ENCODE measurements at regions not wholly inside any gene's neighbourhood (a gene's known extent, or its start where the extent isn't known, plus 50 kb on each side); places are given as distances from the start of the nearest gene placed in this dataset.

- CTCF ChIA-PET = no interaction called here
- BruUV-seq (replicated peaks) = no TSS peak
Measured at GRCh38 chrX:20388594-20388993, 121.9 kb upstream of the RPS6KA3 start.

GRCh38 chrX:20383477-20383876 is 116.8 kb upstream of the RPS6KA3 start:
- no peak overlapping the region for H3K4me3 Mint-ChIP-seq (ENCODE audit: low read depth, unreplicated experiment)
- peaks cover 2% of the 10 kb centered on the region for H3K36me3 Mint-ChIP-seq (ENCODE audit: insufficient read depth, unreplicated experiment)
- CTCF ChIA-PET = interaction anchor here (1.0 kb wide), 1 partner anchor 21 kb away, joined by 3 read pairs; no protein-coding TSS in a partner anchor
- no peak for TF ChIP-seq CTCF (IDR thresholded peaks at IDR 0.05; ENCODE audit: unreplicated experiment)
- H3K4me1 Mint-ChIP-seq (ENCODE audit: low read depth, unreplicated experiment) = peaks cover 35% of the 10 kb centered on the region
- no peak overlapping the region for H3K27ac Mint-ChIP-seq (ENCODE audit: unreplicated experiment)
- no TSS peak for BruUV-seq (replicated peaks)
- H3K27me3 Mint-ChIP-seq (ENCODE audit: unreplicated experiment) = no peaks in the 10 kb centered on the region
- intact Hi-C loops (cut with micrococcal nuclease; ENCODE audit: unreplicated experiment) = loop anchor here (5.0 kb wide), 1 partner anchor 59 kb away; no protein-coding TSS in a partner anchor
- no peaks in the 10 kb centered on the region for H3K9me3 Mint-ChIP-seq (ENCODE audit: low read depth, unreplicated experiment)
- DNase-seq = no peak

More at GRCh38 chrX:20388594-20388993, 121.9 kb upstream of the RPS6KA3 start:
- TF ChIP-seq CTCF (IDR thresholded peaks at IDR 0.05; ENCODE audit: unreplicated experiment) = no peak
- H3K27me3 Mint-ChIP-seq (ENCODE audit: unreplicated experiment) = no peaks in the 10 kb centered on the region
- H3K36me3 Mint-ChIP-seq (ENCODE audit: insufficient read depth, unreplicated experiment) = no peaks in the 10 kb centered on the region
- intact Hi-C loops (cut with micrococcal nuclease; ENCODE audit: unreplicated experiment) = no loop called here
- no peak for DNase-seq
- no peak overlapping the region for H3K4me3 Mint-ChIP-seq (ENCODE audit: low read depth, unreplicated experiment)
- H3K4me1 Mint-ChIP-seq (ENCODE audit: low read depth, unreplicated experiment) = no peaks in the 10 kb centered on the region
- no peaks in the 10 kb centered on the region for H3K9me3 Mint-ChIP-seq (ENCODE audit: low read depth, unreplicated experiment)
- H3K27ac Mint-ChIP-seq (ENCODE audit: unreplicated experiment) = no peak overlapping the region

GRCh38 chrX:20382518-20383297 is 116.0 kb upstream of the RPS6KA3 start:
- CTCF ChIA-PET = no interaction called here
- peaks cover 9% of the 10 kb centered on the region for H3K36me3 Mint-ChIP-seq (ENCODE audit: insufficient read depth, unreplicated experiment)
- H3K4me3 Mint-ChIP-seq (ENCODE audit: low read depth, unreplicated experiment) = no peak overlapping the region
- intact Hi-C loops (cut with micrococcal nuclease; ENCODE audit: unreplicated experiment) = loop anchor here (5.0 kb wide), 1 partner anchor 60 kb away; no protein-coding TSS in a partner anchor
- H3K9me3 Mint-ChIP-seq (ENCODE audit: low read depth, unreplicated experiment) = no peaks in the 10 kb centered on the region
- BruUV-seq (replicated peaks) = no TSS peak
- peaks cover 42% of the 10 kb centered on the region for H3K4me1 Mint-ChIP-seq (ENCODE audit: low read depth, unreplicated experiment)
- no peak overlapping the region for H3K27ac Mint-ChIP-seq (ENCODE audit: unreplicated experiment)
- DNase-seq = peak; percentile 12
- TF ChIP-seq CTCF (IDR thresholded peaks at IDR 0.05; ENCODE audit: unreplicated experiment) = no peak
- H3K27me3 Mint-ChIP-seq (ENCODE audit: unreplicated experiment) = no peaks in the 10 kb centered on the region

- CTCF ChIA-PET = no interaction called here
- H3K9me3 Mint-ChIP-seq (ENCODE audit: low read depth, unreplicated experiment) = no peaks in the 10 kb centered on the region
- BruUV-seq (replicated peaks) = no TSS peak
- H3K27me3 Mint-ChIP-seq (ENCODE audit: unreplicated experiment) = no peaks in the 10 kb centered on the region
- peaks cover 9% of the 10 kb centered on the region for H3K36me3 Mint-ChIP-seq (ENCODE audit: insufficient read depth, unreplicated experiment)
- H3K4me3 Mint-ChIP-seq (ENCODE audit: low read depth, unreplicated experiment) = no peak overlapping the region
- peaks cover 49% of the 10 kb centered on the region for H3K4me1 Mint-ChIP-seq (ENCODE audit: low read depth, unreplicated experiment)
- intact Hi-C loops (cut with micrococcal nuclease; ENCODE audit: unreplicated experiment) = loop anchor here (5.0 kb wide), 1 partner anchor 60 kb away; no protein-coding TSS in a partner anchor
- DNase-seq = no peak
- H3K27ac Mint-ChIP-seq (ENCODE audit: unreplicated experiment) = no peak overlapping the region
- no peak for TF ChIP-seq CTCF (IDR thresholded peaks at IDR 0.05; ENCODE audit: unreplicated experiment)
Measured at GRCh38 chrX:20382082-20382481, 115.4 kb upstream of the RPS6KA3 start.
